HG02678 (cell line): ENCODE measurements at regions not wholly inside any gene's neighbourhood (a gene's known extent, or its start where the extent isn't known, plus 50 kb on each side); places are given as distances from the start of the nearest gene placed in this dataset.
"Not testable (repeated sequence)": the region's sequence is repeated elsewhere in the genome, so short reads cannot be mapped to it uniquely, and the experiment has no call there.

ENCODE experiments used
- ATAC-seq: cut with Tn5 transposase; IDR thresholded peaks from one replicate; pipeline ENCODE4 v1.9.1; 2021; ENCODE audit warnings: mild to moderate bottlenecking, moderate library complexity; ENCODE audit not compliant: unreplicated experiment

GRCh38 chr9:90069085-90069484 lies 464.3 kb downstream of the GADD45G start:
- no peak for ATAC-seq

- ATAC-seq, result no peak
Observed at GRCh38 chr9:90070056-90070455, 465.2 kb downstream of the GADD45G start.

GRCh38 chr9:90070469-90070868 lies 465.7 kb downstream of the GADD45G start:
- no peak for ATAC-seq

- ATAC-seq, result no peak
Observed at GRCh38 chr9:90070931-90071660, 466.3 kb downstream of the GADD45G start.

- no peak for ATAC-seq
Observed at GRCh38 chr9:90073186-90073945, 468.6 kb downstream of the GADD45G start.

GRCh38 chr9:90074316-90074962 lies 469.6 kb downstream of the GADD45G start:
- no peak for ATAC-seq

- ATAC-seq, result not testable (repeated sequence)
Observed at GRCh38 chr9:90077598-90077997, 472.8 kb downstream of the GADD45G start.

GRCh38 chr9:90078988-90079421 lies 474.2 kb downstream of the GADD45G start:
- ATAC-seq, result no peak

- no peak for ATAC-seq
Observed at GRCh38 chr9:90085633-90086032, 480.8 kb downstream of the GADD45G start.

- no peak for ATAC-seq
Observed at GRCh38 chr9:90086101-90086511, 481.3 kb downstream of the GADD45G start.

- ATAC-seq, result no peak
Observed at GRCh38 chr9:90088434-90088833, 483.6 kb downstream of the GADD45G start.

- no peak for ATAC-seq
Observed at GRCh38 chr9:90088856-90089255, 484.0 kb downstream of the GADD45G start.

- no peak for ATAC-seq
Observed at GRCh38 chr9:90090997-90091396, 486.2 kb downstream of the GADD45G start.

GRCh38 chr9:90092508-90092907 lies 487.7 kb downstream of the GADD45G start:
- no peak for ATAC-seq

GRCh38 chr9:90095682-90096081 lies 490.9 kb downstream of the GADD45G start:
- ATAC-seq, result no peak

GRCh38 chr9:90097237-90097636 lies 492.4 kb downstream of the GADD45G start:
- no peak for ATAC-seq

GRCh38 chr9:90098408-90098807 lies 493.6 kb downstream of the GADD45G start:
- no peak for ATAC-seq

GRCh38 chr9:90099262-90099963 lies 494.6 kb downstream of the GADD45G start:
- no peak for ATAC-seq

GRCh38 chr9:90100014-90100413 lies 495.2 kb downstream of the GADD45G start:
- ATAC-seq, result no peak

- peak; percentile 95 for ATAC-seq
Observed at GRCh38 chr9:90102292-90102901, 497.6 kb downstream of the GADD45G start.

- no peak for ATAC-seq
Observed at GRCh38 chr9:90103771-90104170, 499.0 kb downstream of the GADD45G start.
